Esophagus squamous epithelium (tissue), 4 donors: ENCODE measurements at regions not wholly inside any gene's neighbourhood (a gene's known extent, or its start where the extent isn't known, plus 50 kb on each side); places are given as distances from the start of the nearest gene placed in this dataset.

Experiments used
- CTCF ChIP-seq, 6 experiments: fragments of 450-650 bp in 4 of 6; fragments of 200-600 bp in 2 of 6; sonication (generic) in 2 of 6; IDR thresholded peaks; one replicate each; pipeline ENCODE4 v1.5.1; 2016 to 2019; ENCODE audit warnings: antibody characterized with exemption in 6 of 6, mild to moderate bottlenecking in 4 of 6, moderate library complexity in 4 of 6
- POLR2A ChIP-seq, 4 donors: fragments of 450-650 bp; IDR thresholded peaks; one replicate each; pipeline ENCODE4 v1.6.1; 2017; ENCODE audit warnings: antibody characterized with exemption in 4 of 4, mild to moderate bottlenecking in 4 of 4, moderate library complexity in 3 of 4

- TF ChIP-seq POLR2A (IDR thresholded peaks at IDR 0.05), result no peak
- no peak for TF ChIP-seq CTCF (IDR thresholded peaks at IDR 0.05)
Observed at GRCh38 chr5:23372177-23372576, 135.2 kb upstream of the PRDM9 start.
